Activated gamma-delta T cell treated with Interleukin-2 at 50 U/mL for 16 hours (primary cell): ENCODE measurements at regions not wholly inside any gene's neighbourhood (a gene's known extent, or its start where the extent isn't known, plus 50 kb on each side); places are given as distances from the start of the nearest gene placed in this dataset.
"Not testable (repeated sequence)": the region's sequence is repeated elsewhere in the genome, so short reads cannot be mapped to it uniquely, and the experiment has no call there.

Experiments used
- DNase-seq: peaks from one replicate; pipeline ENCODE4 v3.0.0-alpha.2; 2020

DNA sequence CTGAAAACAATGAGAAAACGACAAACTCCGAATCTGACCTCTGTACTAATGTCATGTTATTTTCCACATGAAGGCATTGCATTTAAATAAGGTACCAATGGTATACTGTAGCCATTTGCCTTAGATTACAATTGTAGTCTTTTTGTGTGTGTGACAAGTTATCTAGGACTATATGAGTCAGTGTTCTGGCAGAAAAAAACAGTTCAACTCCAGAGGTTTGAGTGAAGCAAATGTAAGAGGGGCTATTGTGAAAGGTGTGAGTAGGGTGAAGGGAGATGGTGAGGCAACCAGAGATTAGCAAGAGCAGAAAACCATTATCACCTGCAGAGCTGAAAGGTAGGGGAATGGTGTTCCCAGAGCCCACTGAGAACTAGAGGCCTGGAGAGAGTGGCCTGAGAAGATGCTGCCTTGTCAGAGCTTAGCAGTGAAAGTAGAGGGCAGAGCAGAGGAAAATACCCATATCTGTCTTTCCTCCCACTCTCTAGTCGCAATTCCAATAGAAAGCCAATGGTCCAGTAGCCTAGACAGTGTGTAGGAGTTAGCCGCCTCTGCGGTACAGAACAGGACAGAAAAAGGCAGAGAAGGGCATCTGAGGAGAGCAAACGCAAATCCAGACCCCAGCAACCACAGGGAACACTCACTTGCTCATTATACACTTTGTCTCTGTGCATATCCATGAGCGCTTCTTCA is 112.2 kb downstream of the DYRK2 start:
- no peak for DNase-seq

- no peak for DNase-seq
Measured at GRCh38 chr12:67761566-67761965, 113.0 kb downstream of the DYRK2 start.

DNA sequence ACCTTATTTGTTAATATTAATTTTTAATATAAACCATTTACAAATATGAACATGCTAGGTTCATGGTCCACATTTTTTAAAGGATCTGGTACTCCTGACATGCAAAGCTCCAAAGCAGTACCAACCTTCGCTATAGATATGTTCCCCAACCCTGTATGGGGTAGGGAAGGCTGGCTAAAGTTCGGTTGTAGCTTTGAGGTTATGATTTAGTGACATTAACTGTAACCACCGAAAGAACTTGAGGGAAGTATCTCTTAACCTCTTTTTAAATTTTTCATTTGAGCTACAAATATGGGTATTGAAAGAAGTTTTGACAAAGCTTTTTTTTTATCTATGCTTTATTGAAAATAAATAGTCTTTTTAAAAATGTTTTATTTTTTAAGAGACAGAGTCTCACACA is 115.5 kb downstream of the DYRK2 start:
- no peak for DNase-seq

DNA sequence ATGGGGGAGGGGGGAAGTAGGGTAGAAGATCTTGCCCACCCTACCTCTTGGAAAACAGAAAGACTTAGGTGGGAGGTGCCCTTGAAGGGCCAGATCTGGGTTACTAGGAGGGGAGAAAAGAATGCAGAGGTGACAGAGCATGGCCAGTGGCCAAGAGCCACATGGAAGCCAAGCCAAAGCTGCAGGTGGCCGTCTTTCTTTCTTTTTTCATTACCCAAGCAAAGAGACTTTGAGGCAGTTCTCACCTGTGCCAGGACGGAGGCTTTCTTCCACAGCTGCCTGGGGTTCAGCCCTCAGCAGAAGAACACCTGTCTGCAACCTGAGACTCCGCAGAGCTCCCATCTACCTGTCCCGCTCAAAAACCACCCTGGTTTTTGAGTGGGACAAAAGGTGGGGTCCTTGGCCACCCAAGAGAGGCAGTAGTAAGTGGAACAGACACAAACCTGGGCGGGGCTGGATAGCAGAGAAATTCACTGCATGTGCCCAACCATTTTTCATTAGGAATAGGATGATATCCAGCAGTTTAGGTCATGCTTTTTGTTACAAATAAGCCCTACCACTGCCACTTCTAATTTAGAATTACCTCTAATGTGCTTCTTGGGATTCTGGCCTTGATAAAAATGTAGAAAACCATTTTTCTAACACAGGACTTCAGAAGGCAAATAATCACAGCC is 116.5 kb downstream of the DYRK2 start:
- DNase-seq = no peak

GRCh38 chr12:67765776-67766766 is 117.5 kb downstream of the DYRK2 start:
- no peak for DNase-seq

- DNase-seq = no peak
Measured at GRCh38 chr12:67772267-67773169, 124.0 kb downstream of the DYRK2 start.

- DNase-seq = no peak
Measured at GRCh38 chr12:67773896-67774295, 125.4 kb downstream of the DYRK2 start.

GRCh38 chr12:67774983-67775587 is 126.5 kb downstream of the DYRK2 start:
- no peak for DNase-seq

DNA sequence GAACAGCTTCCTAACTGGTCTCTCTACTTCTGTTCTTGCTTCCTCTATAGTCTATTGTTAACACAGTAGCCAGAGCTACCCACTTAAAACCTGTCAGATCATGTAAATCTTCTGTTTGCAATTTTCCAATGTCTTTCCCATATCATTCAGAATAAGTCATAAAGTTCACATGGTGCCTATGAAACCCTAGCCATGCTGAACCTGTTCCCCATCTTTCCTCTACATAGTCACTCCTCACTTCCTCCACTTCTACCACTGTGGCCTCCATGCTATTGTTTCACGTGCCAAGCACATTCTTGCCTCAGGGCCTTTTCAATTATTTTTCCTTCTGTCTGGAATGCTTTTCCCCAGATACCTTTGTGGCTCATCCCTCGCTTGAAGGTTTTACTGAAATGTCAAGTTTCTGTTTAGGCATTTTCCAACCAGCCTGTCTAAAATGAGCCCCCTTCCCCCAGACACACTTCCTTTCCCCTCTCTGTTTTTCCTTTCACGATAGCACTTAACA is 132.1 kb downstream of the DYRK2 start:
- DNase-seq = no peak

DNA sequence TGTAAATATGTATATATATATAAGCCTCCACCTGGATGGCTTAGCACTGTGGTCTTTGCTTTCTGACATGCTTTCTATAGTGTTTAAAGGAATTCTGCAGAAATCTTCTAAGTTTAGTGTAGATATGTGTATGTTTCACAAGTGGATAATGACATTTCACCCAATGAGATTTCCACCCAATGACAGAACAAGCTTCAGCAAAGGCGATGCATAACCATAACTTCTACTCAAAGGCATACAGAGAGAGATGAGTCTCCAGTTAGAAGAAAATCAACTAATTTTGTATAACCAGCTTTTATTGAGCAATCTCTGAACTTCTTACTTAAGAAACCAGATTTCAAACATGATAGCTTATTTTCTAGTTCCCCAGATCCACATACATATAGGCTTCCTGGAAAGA is 134.0 kb downstream of the DYRK2 start:
- DNase-seq = no peak

- DNase-seq = no peak
Measured at GRCh38 chr12:67783393-67783792, 134.8 kb downstream of the DYRK2 start.

GRCh38 chr12:67784831-67785230 is 136.3 kb downstream of the DYRK2 start:
- DNase-seq = no peak

GRCh38 chr12:67786086-67786485 is 137.5 kb downstream of the DYRK2 start:
- no peak for DNase-seq

- DNase-seq = no peak
Measured at GRCh38 chr12:67788118-67788517, 139.6 kb downstream of the DYRK2 start.

GRCh38 chr12:67789266-67789665 is 140.7 kb downstream of the DYRK2 start:
- DNase-seq = no peak

DNA sequence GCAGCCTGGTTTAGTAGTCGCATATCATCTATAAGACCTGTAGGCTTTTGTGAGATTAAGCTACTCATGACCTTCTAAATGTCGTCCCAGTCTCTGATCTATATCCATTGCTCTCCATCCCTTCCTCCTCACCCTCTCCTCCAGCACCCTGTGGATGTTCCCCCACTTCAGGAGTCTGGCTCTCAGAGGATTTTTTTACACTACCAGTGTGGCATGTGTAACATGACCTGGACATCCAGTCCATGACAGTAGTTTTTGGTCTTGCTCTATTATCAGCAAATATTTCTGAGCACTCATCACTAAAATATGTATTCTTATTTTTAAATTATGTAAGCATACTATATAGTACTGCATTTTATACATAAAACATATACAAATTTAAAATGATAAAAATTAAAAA is 142.1 kb downstream of the DYRK2 start:
- DNase-seq = no peak

- not testable (repeated sequence) for DNase-seq
Measured at GRCh38 chr12:67791362-67791761, 142.8 kb downstream of the DYRK2 start.

DNA sequence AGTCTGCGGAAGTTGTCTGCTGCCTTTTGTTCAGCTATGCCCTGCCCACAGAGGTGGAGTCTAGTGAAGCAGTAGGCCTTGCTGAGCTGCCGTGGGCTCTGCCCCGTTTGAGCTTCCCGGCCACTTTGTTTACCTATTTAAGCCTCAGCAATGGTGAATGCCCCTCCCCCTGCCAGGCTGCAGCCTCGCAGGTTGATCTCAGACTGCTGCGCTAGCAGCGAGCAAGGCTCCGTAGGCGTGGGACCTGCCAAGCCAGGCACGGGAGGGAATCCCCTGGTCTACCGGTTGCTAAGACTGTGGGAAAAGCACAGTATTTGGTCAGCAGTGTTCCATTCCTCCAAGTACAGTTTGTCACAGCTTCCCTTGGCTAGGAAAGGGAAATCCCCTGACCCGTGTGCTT is 143.6 kb downstream of the DYRK2 start:
- no peak for DNase-seq

- no peak for DNase-seq
Measured at GRCh38 chr12:67794161-67794560, 145.6 kb downstream of the DYRK2 start.

- DNase-seq = no peak
Measured at GRCh38 chr12:67795236-67795635, 146.7 kb downstream of the DYRK2 start.

- DNase-seq = no peak
Measured at GRCh38 chr12:67797185-67797741, 148.7 kb downstream of the DYRK2 start.
